Mesenchymal stem cell (in vitro differentiated cells and primary cell): ENCODE measurements at regions not wholly inside any gene's neighbourhood (a gene's known extent, or its start where the extent isn't known, plus 50 kb on each side); places are given as distances from the start of the nearest gene placed in this dataset.

Experiments used
- DNase-seq: peaks from one replicate; pipeline ENCODE4 v3.0.0-alpha.2; 2013
- H2AFZ ChIP-seq: one replicate; pipeline ENCODE4 v1.6.1; 2013; ENCODE audit warnings: low read depth, mild to moderate bottlenecking, control low read depth, inconsistent platforms, low read length, moderate library complexity
- H2AK5ac ChIP-seq: 2 replicates; pipeline ENCODE4 v1.6.1; 2013; ENCODE audit warnings: low read length, moderate library complexity, mild to moderate bottlenecking, inconsistent platforms; ENCODE audit not compliant: severe bottlenecking
- H2BK120ac ChIP-seq: one replicate; pipeline ENCODE4 v1.6.1; 2013; ENCODE audit warnings: low read depth, mild to moderate bottlenecking, inconsistent platforms, low read length, moderate library complexity
- H2BK12ac ChIP-seq, 2 experiments: one replicate each; pipeline ENCODE4 v1.6.1; 2013; ENCODE audit warnings: inconsistent platforms in 2 of 2, low read length in 2 of 2, mild to moderate bottlenecking in 2 of 2, moderate library complexity in 2 of 2, control low read depth in 1 of 2
- H2BK15ac ChIP-seq: one replicate; pipeline ENCODE4 v1.6.1; 2013; ENCODE audit warnings: mild to moderate bottlenecking, low read depth, inconsistent platforms; ENCODE audit not compliant: poor library complexity, severe bottlenecking
- H2BK5ac ChIP-seq: 2 replicates; pipeline ENCODE4 v1.6.1; 2013; ENCODE audit warnings: low read depth, mild to moderate bottlenecking, low read length, control low read depth, inconsistent platforms; ENCODE audit not compliant: poor library complexity, severe bottlenecking
- H3K14ac ChIP-seq, 2 experiments: one replicate each; pipeline ENCODE4 v1.6.1; 2013; ENCODE audit warnings: inconsistent platforms in 2 of 2, low read length in 2 of 2, control low read depth in 1 of 2, mild to moderate bottlenecking in 1 of 2, moderate library complexity in 1 of 2
- H3K18ac ChIP-seq, 2 experiments: one replicate each; pipeline ENCODE4 v1.6.1; 2013; ENCODE audit warnings: inconsistent platforms in 2 of 2, low read length in 2 of 2, control low read depth in 1 of 2, low read depth in 1 of 2, mild to moderate bottlenecking in 1 of 2
- H3K23ac ChIP-seq, 2 experiments: one replicate each; pipeline ENCODE4 v1.6.1; 2013; ENCODE audit warnings: inconsistent platforms in 2 of 2, low read length in 2 of 2, mild to moderate bottlenecking in 2 of 2, moderate library complexity in 2 of 2, control low read depth in 1 of 2
- H3K27ac ChIP-seq: 2 replicates; pipeline ENCODE4 v1.5.1; 2013; ENCODE audit warnings: mild to moderate bottlenecking, moderate library complexity, low read length, control low read depth, inconsistent platforms; ENCODE audit not compliant: poor library complexity, severe bottlenecking
- H3K27me3 ChIP-seq, 2 experiments: 2 replicates each; pipeline versions ENCODE4 v1.6.1 to v1.7.0; 2013; ENCODE audit warnings: low read length in 2 of 2, mild to moderate bottlenecking in 2 of 2, moderate library complexity in 2 of 2, control low read depth in 1 of 2, inconsistent platforms in 1 of 2; ENCODE audit not compliant: control insufficient read depth in 1 of 2, insufficient read depth in 1 of 2
- H3K36me3 ChIP-seq, 2 experiments: 2 replicates each; pipeline versions ENCODE4 v1.6.1 to v1.7.0; 2013; ENCODE audit warnings: low read length in 2 of 2, control low read depth in 1 of 2, inconsistent platforms in 1 of 2, low read depth in 1 of 2, mild to moderate bottlenecking in 1 of 2; ENCODE audit not compliant: insufficient read depth in 2 of 2, control insufficient read depth in 1 of 2
- H3K4ac ChIP-seq, 2 experiments: one replicate each; pipeline ENCODE4 v1.6.1; 2013; ENCODE audit warnings: inconsistent platforms in 2 of 2, low read length in 2 of 2, mild to moderate bottlenecking in 2 of 2, moderate library complexity in 2 of 2, control low read depth in 1 of 2, low read depth in 1 of 2
- H3K4me1 ChIP-seq: 2 replicates; pipeline ENCODE4 v1.6.1; 2013; ENCODE audit warnings: low read depth, low read length, control low read depth; ENCODE audit not compliant: control insufficient read depth, insufficient read depth
- H3K4me2 ChIP-seq: 2 replicates; pipeline ENCODE4 v1.6.1; 2013; ENCODE audit warnings: low read length, mild to moderate bottlenecking, inconsistent platforms; ENCODE audit not compliant: poor library complexity, severe bottlenecking
- H3K4me3 ChIP-seq, 2 experiments: 2 replicates each; pipeline versions ENCODE4 v1.5.1 to v1.7.0; 2013; ENCODE audit warnings: low read length in 2 of 2, mild to moderate bottlenecking in 2 of 2, control low read depth in 1 of 2, low read depth in 1 of 2; ENCODE audit not compliant: insufficient read depth in 1 of 2
- H3K79me1 ChIP-seq: replicated peaks from 2 replicates; pipeline ENCODE4 v1.6.1; 2013; ENCODE audit warnings: mild to moderate bottlenecking, control low read depth, low read length, inconsistent platforms; ENCODE audit not compliant: poor library complexity, severe bottlenecking
- H3K9ac ChIP-seq: 2 replicates; pipeline ENCODE4 v1.7.0; 2013; ENCODE audit warnings: mild to moderate bottlenecking, low read length, moderate library complexity
- H3K9me3 ChIP-seq: 2 replicates; pipeline ENCODE4 v1.7.0; 2013; ENCODE audit warnings: mild to moderate bottlenecking, low read length; ENCODE audit not compliant: control insufficient read depth
- H4K8ac ChIP-seq: one replicate; pipeline ENCODE4 v1.6.1; 2013; ENCODE audit warnings: inconsistent platforms, mild to moderate bottlenecking, low read length, moderate library complexity
- H4K91ac ChIP-seq: one replicate; pipeline ENCODE4 v1.6.1; 2013; ENCODE audit warnings: mild to moderate bottlenecking, low read length, inconsistent platforms
- WGBS: methylation state at CpG from one replicate; pipeline ENCODE4 v1.1.7; 2013; ENCODE audit warnings: mixed read lengths; 5-methylcytosine and 5-hydroxymethylcytosine counted together

- Histone ChIP-seq H3K9me3 (no peaks in the 10 kb centered on the region), H2BK5ac (no peak overlapping the region), H3K9ac (no peak overlapping the region), H3K36me3 (no peaks in the 10 kb centered on the region), H3K79me1 (no peaks in the 10 kb centered on the region), H4K8ac (no peak overlapping the region), H2BK12ac (no peak overlapping the region), H2AFZ (no peak overlapping the region), H4K91ac (no peak overlapping the region), H3K4ac (no peak overlapping the region), H2AK5ac (no peak overlapping the region), H3K27me3 (peaks cover 8 to 72% of the 10 kb centered on the region in 2 experiments), H3K4me1 (no peaks in the 10 kb centered on the region), H3K27ac (no peak overlapping the region), H3K23ac (no peak overlapping the region), H3K4me3 (no peak overlapping the region), H3K18ac (no peak overlapping the region), H2BK15ac (no peak overlapping the region), H3K4me2 (no peak overlapping the region), H2BK120ac (no peak overlapping the region), H3K14ac (no peak overlapping the region)
- DNase-seq: no peak
- WGBS: 100% methylated on average over 2 of the region's 2 CpGs
Measured at GRCh38 chr20:40287683-40288082, 401.4 kb downstream of the MAFB start.

- Histone ChIP-seq H3K23ac (no peak overlapping the region), H3K4me2 (no peak overlapping the region), H3K4ac (no peak overlapping the region), H3K18ac (peak overlapping the region in 1 of 2 experiments; percentile 6), H3K9me3 (no peaks in the 10 kb centered on the region), H3K9ac (no peak overlapping the region), H3K4me1 (no peaks in the 10 kb centered on the region), H3K14ac (no peak overlapping the region), H2BK120ac (no peak overlapping the region), H4K8ac (no peak overlapping the region), H3K27me3 (peaks cover 8 to 72% of the 10 kb centered on the region in 2 experiments), H2BK15ac (no peak overlapping the region), H4K91ac (peak overlapping the region; percentile 67), H2AFZ (no peak overlapping the region), H2BK12ac (peak overlapping the region in 1 of 2 experiments; percentile 37), H2AK5ac (no peak overlapping the region), H3K36me3 (no peaks in the 10 kb centered on the region), H3K27ac (no peak overlapping the region), H2BK5ac (no peak overlapping the region), H3K4me3 (no peak overlapping the region), H3K79me1 (no peaks in the 10 kb centered on the region)
- 95% methylated on average over 10 of the region's 10 CpGs for WGBS
- DNase-seq: no peak
Measured at GRCh38 chr20:40286975-40287531, 402.0 kb downstream of the MAFB start.

GRCh38 chr20:40284611-40285010 is 404.4 kb downstream of the MAFB start:
- H2BK12ac ChIP-seq: no peak overlapping the region
- H2BK15ac ChIP-seq: no peak overlapping the region
- H3K9me3 ChIP-seq: no peaks in the 10 kb centered on the region
- DNase-seq: no peak
- no peak overlapping the region for H3K27ac ChIP-seq
- H2AK5ac ChIP-seq: no peak overlapping the region
- H3K4ac ChIP-seq: no peak overlapping the region
- no peaks in the 10 kb centered on the region for H3K4me1 ChIP-seq
- H2BK5ac ChIP-seq: no peak overlapping the region
- no peak overlapping the region for H2BK120ac ChIP-seq
- H3K18ac ChIP-seq: no peak overlapping the region
- no peak overlapping the region for H3K4me2 ChIP-seq
- H3K79me1 ChIP-seq: no peaks in the 10 kb centered on the region
- H3K14ac ChIP-seq: no peak overlapping the region
- H3K36me3 ChIP-seq: no peaks in the 10 kb centered on the region
- WGBS: 81% methylated on average over 2 of the region's 2 CpGs
- H3K23ac ChIP-seq: no peak overlapping the region
- H4K8ac ChIP-seq: no peak overlapping the region
- no peak overlapping the region for H4K91ac ChIP-seq
- peaks cover 8 to 64% of the 10 kb centered on the region in 2 experiments for H3K27me3 ChIP-seq
- no peak overlapping the region for H3K4me3 ChIP-seq
- H2AFZ ChIP-seq: no peak overlapping the region
- H3K9ac ChIP-seq: no peak overlapping the region

GRCh38 chr20:40283689-40284088 is 405.3 kb downstream of the MAFB start:
- Histone ChIP-seq H4K91ac (no peak overlapping the region), H2AK5ac (no peak overlapping the region), H2BK12ac (no peak overlapping the region), H3K9ac (no peak overlapping the region), H3K9me3 (no peaks in the 10 kb centered on the region), H3K4me1 (no peaks in the 10 kb centered on the region), H3K18ac (peak overlapping the region in 1 of 2 experiments; percentile 69), H2BK15ac (no peak overlapping the region), H3K14ac (no peak overlapping the region), H4K8ac (no peak overlapping the region), H3K4ac (no peak overlapping the region), H2BK120ac (no peak overlapping the region), H3K23ac (no peak overlapping the region), H3K36me3 (no peaks in the 10 kb centered on the region), H3K4me2 (no peak overlapping the region), H3K27ac (no peak overlapping the region), H3K79me1 (no peaks in the 10 kb centered on the region), H2AFZ (no peak overlapping the region), H2BK5ac (no peak overlapping the region), H3K27me3 (peaks cover 8 to 55% of the 10 kb centered on the region in 2 experiments), H3K4me3 (no peak overlapping the region)
- no peak for DNase-seq
- 91% methylated on average over 1 of the region's 1 CpG for WGBS
